GM12878 (cell line): ENCODE measurements at regions not wholly inside any gene's neighbourhood (a gene's known extent, or its start where the extent isn't known, plus 50 kb on each side); places are given as distances from the start of the nearest gene placed in this dataset.

Experiments used
- ATAC-seq: fragments of 200-7000 bp; cut with Tn5 transposase; 3 replicates; pipeline ENCODE4 v1.9.1; 2020; ENCODE audit warnings: mild to moderate bottlenecking, moderate library complexity
- BruUV-seq: library from RNA; stranded (reverse); fragments of 400-500 nt; replicated peaks from 2 replicates; lab custom pipeline; 2021; lab: Mats Ljungman, UMichigan
- CTCF ChIA-PET: fragments of 300-600 bp; sonication (Branson Sonifier 250); formaldehyde crosslinking; extraction: SDS; loops from one replicate; lab custom pipeline; 2021; ENCODE audit warnings: inconsistent platforms; lab: Yijun Ruan, JAX
- POLR2A ChIA-PET: fragments of 350-600 bp; formaldehyde crosslinking; extraction: SDS; loops from one replicate; lab custom pipeline; 2021; ENCODE audit warnings: inconsistent platforms; lab: Charles Lee
- RAD21 ChIA-PET: fragments of 300-600 bp; sonication (Branson Sonifier 250); formaldehyde crosslinking; loops from one replicate; lab custom pipeline; 2023; ENCODE audit warnings: antibody characterized with exemption; ENCODE audit not compliant: unreplicated experiment; lab: Charles Lee
- SMC1A ChIA-PET: fragments of 300-600 bp; sonication (Branson Sonifier 250); formaldehyde crosslinking; loops from one replicate; lab custom pipeline; 2023; ENCODE audit not compliant: unreplicated experiment, uncharacterized antibody; lab: Charles Lee
- DNase-seq: peaks from one replicate; pipeline ENCODE4 v3.0.0-alpha.2; 2011; ENCODE audit warnings: low read depth, low spot score
- FAIRE-seq: peaks from 3 replicates; lab custom pipeline; 2011; peaks lifted over from hg19 to GRCh38; lab: Jason Lieb, UNC
- H2AFZ ChIP-seq: 2 replicates; pipeline ENCODE4 v1.6.0; 2011; ENCODE audit warnings: low read depth, low read length, control low read depth; ENCODE audit not compliant: control insufficient read depth
- H3K27ac ChIP-seq: 2 replicates; pipeline ENCODE4 v1.5.1; 2011; ENCODE audit warnings: control low read depth; ENCODE audit not compliant: control insufficient read depth, insufficient read depth
- H3K27me3 ChIP-seq, 2 experiments: replicated peaks in 1 of 2; 2 replicates each; pipeline versions ENCODE4 v1.6.0 to v1.6.1; 2011; ENCODE audit warnings: low read length in 1 of 2; ENCODE audit not compliant: control insufficient read depth in 2 of 2, insufficient read depth in 2 of 2
- H3K36me3 ChIP-seq, 2 experiments: 2 replicates each; pipeline ENCODE4 v1.5.1; 2011; ENCODE audit warnings: low read length in 1 of 2; ENCODE audit not compliant: control insufficient read depth in 2 of 2, insufficient read depth in 2 of 2
- H3K4me1 ChIP-seq: 2 replicates; pipeline ENCODE4 v1.6.1; 2011; ENCODE audit warnings: mild to moderate bottlenecking, low read length, moderate library complexity, mixed read lengths; ENCODE audit not compliant: control insufficient read depth, insufficient read depth
- H3K4me2 ChIP-seq: 2 replicates; pipeline ENCODE4 v1.6.0; 2011; ENCODE audit warnings: control low read depth; ENCODE audit not compliant: control insufficient read depth, insufficient read depth
- H3K4me3 ChIP-seq: fragments of 200-600 bp; sonication (generic); 2 replicates; pipeline ENCODE4 v1.5.1; 2016
- H3K79me2 ChIP-seq: 2 replicates; pipeline ENCODE4 v1.6.0; 2011; ENCODE audit warnings: low read length; ENCODE audit not compliant: control insufficient read depth, insufficient read depth
- H3K9ac ChIP-seq: 2 replicates; pipeline ENCODE4 v1.8.0; 2011; ENCODE audit warnings: low read length, control low read depth, mixed read lengths; ENCODE audit not compliant: control insufficient read depth, insufficient read depth
- H3K9me3 ChIP-seq: replicated peaks from 3 replicates; pipeline ENCODE4 v1.5.1; 2011; ENCODE audit warnings: mild to moderate bottlenecking, low read length; ENCODE audit not compliant: control insufficient read depth, insufficient read depth
- H4K20me1 ChIP-seq: 2 replicates; pipeline ENCODE4 v1.6.0; 2011; ENCODE audit not compliant: control insufficient read depth, insufficient read depth
- BHLHE40 ChIP-seq, 2 experiments: fragments of 450-650 bp in 1 of 2; IDR thresholded peaks; 2 replicates each; pipeline ENCODE4 v1.6.1; 2011 to 2017; ENCODE audit warnings: low read depth in 2 of 2, borderline replicate concordance in 1 of 2, improper control_type of control experiment in 1 of 2, low read length in 1 of 2, mild to moderate bottlenecking in 1 of 2
- DPF2 ChIP-seq: fragments of 450-650 bp; IDR thresholded peaks from 2 replicates; pipeline ENCODE4 v1.6.1; 2017; ENCODE audit warnings: mild to moderate bottlenecking
- EP300 ChIP-seq, 2 experiments: fragments of 150-350 bp in 1 of 2; IDR thresholded peaks; 2 replicates each; pipeline ENCODE4 v1.6.1; 2011 to 2012; ENCODE audit warnings: low read depth in 2 of 2, low read length in 2 of 2, borderline replicate concordance in 1 of 2, improper control_type of control experiment in 1 of 2, inconsistent platforms in 1 of 2; ENCODE audit not compliant: control insufficient read depth in 1 of 2
- FOS ChIP-seq: IDR thresholded peaks from 3 replicates; pipeline ENCODE4 v1.6.1; 2011; ENCODE audit warnings: borderline replicate concordance; ENCODE audit not compliant: insufficient read length; ENCODE audit errors: extremely low read depth
- HDAC2 ChIP-seq: fragments of 200-600 bp; sonication (generic); IDR thresholded peaks from 2 replicates; pipeline ENCODE4 v1.6.1; 2017
- MTA2 ChIP-seq: fragments of 450-650 bp; IDR thresholded peaks from 2 replicates; pipeline ENCODE4 v1.6.1; 2016; ENCODE audit warnings: low read depth, mild to moderate bottlenecking, moderate library complexity
- MYC ChIP-seq: IDR thresholded peaks from 2 replicates; pipeline ENCODE4 v1.6.1; 2011; ENCODE audit warnings: mild to moderate bottlenecking, low read length, moderate library complexity, inconsistent platforms; ENCODE audit not compliant: insufficient read depth, insufficient replicate concordance, insufficient read length, severe bottlenecking
- SRF ChIP-seq, 2 experiments: IDR thresholded peaks; 2 replicates each; pipeline ENCODE4 v1.6.1; 2011; ENCODE audit warnings: low read depth in 2 of 2, low read length in 2 of 2, mild to moderate bottlenecking in 1 of 2, moderate library complexity in 1 of 2
- STAT1 ChIP-seq: fragments of 450-650 bp; conservative IDR thresholded peaks from 2 replicates; pipeline ENCODE4 v1.6.1; 2014; ENCODE audit warnings: antibody characterized with exemption, mild to moderate bottlenecking
- SUZ12 ChIP-seq: fragments of 200-600 bp; sonication (generic); IDR thresholded peaks from one replicate; pipeline ENCODE4 v1.6.1; 2018; ENCODE audit warnings: antibody characterized with exemption, mild to moderate bottlenecking; ENCODE audit not compliant: unreplicated experiment
- YY1 ChIP-seq: IDR thresholded peaks from 2 replicates; pipeline ENCODE4 v1.6.1; 2011; ENCODE audit warnings: low read depth, mild to moderate bottlenecking, low read length
- WGBS: methylation state at CpG from one replicate; pipeline ENCODE4 v1.1.6; 2016; ENCODE audit warnings: low lambda C conversion rate; ENCODE audit not compliant: insufficient replicate concordance, insufficient coverage; ENCODE audit errors: missing lambda C conversion rate; 5-methylcytosine and 5-hydroxymethylcytosine counted together
- in situ Hi-C: fragments of 300-500 bp; cut with MboI; formaldehyde crosslinking; loops from 9 replicates; pipeline ENCODE4 v1.14.3; 2018; ENCODE audit warnings: mixed read lengths
- intact Hi-C: fragments of 100-400 bp; cut with micrococcal nuclease; formaldehyde crosslinking; loops from one replicate; pipeline ENCODE4 v1.14.2; 2022; ENCODE audit not compliant: unreplicated experiment
- TF ChIP-seq, protein P1 (sequence below): fragments of 450-650 bp; IDR thresholded peaks from 2 replicates; pipeline ENCODE4 v1.6.1; 2016; ENCODE audit warnings: mild to moderate bottlenecking, moderate library complexity, borderline replicate concordance
- TF ChIP-seq, protein P2 (sequence below): IDR thresholded peaks from 2 replicates; pipeline ENCODE4 v1.6.1; 2012; ENCODE audit warnings: low read depth, low read length, improper control_type of control experiment

DNA sequence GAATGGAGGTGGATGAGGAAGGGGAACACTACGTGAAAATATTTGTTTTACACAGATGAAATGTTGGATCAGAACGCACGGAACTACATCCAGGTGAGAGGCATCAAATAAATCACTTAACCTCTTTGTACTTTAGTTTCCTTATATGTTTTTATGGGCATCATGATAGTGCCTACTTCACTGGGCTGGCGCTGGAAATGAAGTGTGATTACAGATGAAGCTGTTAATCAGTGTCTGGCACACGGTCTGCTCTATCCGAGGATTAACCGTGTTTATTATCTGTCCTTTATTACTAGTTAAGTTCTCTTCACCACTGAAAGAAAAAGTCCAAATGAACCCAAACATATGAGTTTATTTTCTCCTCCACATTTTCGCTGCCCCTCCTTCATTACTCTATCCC lies 96.0 kb upstream of the TRABD2B start:
- ChIA-PET RAD21 (interaction anchor here (1.0 kb wide), 1 partner anchor 16 kb away, joined by 3 read pairs; no protein-coding TSS in a partner anchor), SMC1A (interaction anchor here (1.3 to 1.9 kb wide), 2 partner anchors 9 to 10 kb away, joined by 3 to 5 read pairs; no protein-coding TSS in a partner anchor), POLR2A (no interaction called here), CTCF (interaction anchor here (0.7 to 2.2 kb wide), 9 partner anchors 16 to 184 kb away, joined by 3 to 14 read pairs (median 4); no protein-coding TSS in a partner anchor)
- no peaks in the 10 kb centered on the region for H3K9me3 ChIP-seq
- no peak overlapping the region for H2AFZ ChIP-seq
- DNase-seq (no peak), ATAC-seq (no peak), FAIRE-seq (no peak)
- no peak overlapping the region for H3K9ac ChIP-seq
- H3K4me2 ChIP-seq, result no peak overlapping the region
- TF ChIP-seq, protein P1, sequence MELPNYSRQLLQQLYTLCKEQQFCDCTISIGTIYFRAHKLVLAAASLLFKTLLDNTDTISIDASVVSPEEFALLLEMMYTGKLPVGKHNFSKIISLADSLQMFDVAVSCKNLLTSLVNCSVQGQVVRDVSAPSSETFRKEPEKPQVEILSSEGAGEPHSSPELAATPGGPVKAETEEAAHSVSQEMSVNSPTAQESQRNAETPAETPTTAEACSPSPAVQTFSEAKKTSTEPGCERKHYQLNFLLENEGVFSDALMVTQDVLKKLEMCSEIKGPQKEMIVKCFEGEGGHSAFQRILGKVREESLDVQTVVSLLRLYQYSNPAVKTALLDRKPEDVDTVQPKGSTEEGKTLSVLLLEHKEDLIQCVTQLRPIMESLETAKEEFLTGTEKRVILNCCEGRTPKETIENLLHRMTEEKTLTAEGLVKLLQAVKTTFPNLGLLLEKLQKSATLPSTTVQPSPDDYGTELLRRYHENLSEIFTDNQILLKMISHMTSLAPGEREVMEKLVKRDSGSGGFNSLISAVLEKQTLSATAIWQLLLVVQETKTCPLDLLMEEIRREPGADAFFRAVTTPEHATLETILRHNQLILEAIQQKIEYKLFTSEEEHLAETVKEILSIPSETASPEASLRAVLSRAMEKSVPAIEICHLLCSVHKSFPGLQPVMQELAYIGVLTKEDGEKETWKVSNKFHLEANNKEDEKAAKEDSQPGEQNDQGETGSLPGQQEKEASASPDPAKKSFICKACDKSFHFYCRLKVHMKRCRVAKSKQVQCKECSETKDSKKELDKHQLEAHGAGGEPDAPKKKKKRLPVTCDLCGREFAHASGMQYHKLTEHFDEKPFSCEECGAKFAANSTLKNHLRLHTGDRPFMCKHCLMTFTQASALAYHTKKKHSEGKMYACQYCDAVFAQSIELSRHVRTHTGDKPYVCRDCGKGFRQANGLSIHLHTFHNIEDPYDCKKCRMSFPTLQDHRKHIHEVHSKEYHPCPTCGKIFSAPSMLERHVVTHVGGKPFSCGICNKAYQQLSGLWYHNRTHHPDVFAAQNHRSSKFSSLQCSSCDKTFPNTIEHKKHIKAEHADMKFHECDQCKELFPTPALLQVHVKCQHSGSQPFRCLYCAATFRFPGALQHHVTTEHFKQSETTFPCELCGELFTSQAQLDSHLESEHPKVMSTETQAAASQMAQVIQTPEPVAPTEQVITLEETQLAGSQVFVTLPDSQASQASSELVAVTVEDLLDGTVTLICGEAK, result no peak
- TF ChIP-seq SRF (IDR thresholded peaks at IDR 0.05; ENCODE audit: low read depth in 2 of 2, low read length in 2 of 2) (no peak), MYC (no peak), FOS (no peak), BHLHE40 (IDR thresholded peaks at IDR 0.05; ENCODE audit: borderline replicate concordance in 1 of 2, low read depth in 2 of 2, low read length in 1 of 2) (no peak), HDAC2 (no peak), DPF2 (no peak), STAT1 (no peak), YY1 (no peak), EP300 (IDR thresholded peaks at IDR 0.05; ENCODE audit: borderline replicate concordance in 1 of 2, control insufficient read depth in 1 of 2, low read depth in 2 of 2, low read length in 2 of 2) (no peak), MTA2 (no peak), SUZ12 (no peak)
- TF ChIP-seq, protein P2, sequence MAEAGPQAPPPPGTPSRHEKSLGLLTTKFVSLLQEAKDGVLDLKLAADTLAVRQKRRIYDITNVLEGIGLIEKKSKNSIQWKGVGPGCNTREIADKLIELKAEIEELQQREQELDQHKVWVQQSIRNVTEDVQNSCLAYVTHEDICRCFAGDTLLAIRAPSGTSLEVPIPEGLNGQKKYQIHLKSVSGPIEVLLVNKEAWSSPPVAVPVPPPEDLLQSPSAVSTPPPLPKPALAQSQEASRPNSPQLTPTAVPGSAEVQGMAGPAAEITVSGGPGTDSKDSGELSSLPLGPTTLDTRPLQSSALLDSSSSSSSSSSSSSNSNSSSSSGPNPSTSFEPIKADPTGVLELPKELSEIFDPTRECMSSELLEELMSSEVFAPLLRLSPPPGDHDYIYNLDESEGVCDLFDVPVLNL, result no peak
- WGBS, result 16% methylated on average over 8 of the region's 8 CpGs
- H3K79me2 ChIP-seq, result no peaks in the 10 kb centered on the region
- H3K4me1 ChIP-seq, result no peaks in the 10 kb centered on the region
- no peak overlapping the region for H3K27ac ChIP-seq
- H4K20me1 ChIP-seq, result no peaks in the 10 kb centered on the region
- H3K4me3 ChIP-seq, result no peak overlapping the region
- H3K27me3 ChIP-seq, result no peaks in the 10 kb centered on the region
- H3K36me3 ChIP-seq, result no peaks in the 10 kb centered on the region
- in situ Hi-C loops, result loop anchor here (5.0 kb wide), 1 partner anchor 104 kb away; no protein-coding TSS in a partner anchor
- BruUV-seq, result no TSS peak
- intact Hi-C loops, result loop anchor here (1.0 kb wide), 1 partner anchor 109 kb away; no protein-coding TSS in a partner anchor
